HG02885 (cell line): ENCODE measurements at regions not wholly inside any gene's neighbourhood (a gene's known extent, or its start where the extent isn't known, plus 50 kb on each side); places are given as distances from the start of the nearest gene placed in this dataset.
"Not testable (repeated sequence)": the region's sequence is repeated elsewhere in the genome, so short reads cannot be mapped to it uniquely, and the experiment has no call there.

Experiments
- ATAC-seq: cut with Tn5 transposase; IDR thresholded peaks from one replicate; pipeline ENCODE4 v1.9.1; 2021; ENCODE audit warnings: mild to moderate bottlenecking; ENCODE audit not compliant: unreplicated experiment, poor library complexity

DNA sequence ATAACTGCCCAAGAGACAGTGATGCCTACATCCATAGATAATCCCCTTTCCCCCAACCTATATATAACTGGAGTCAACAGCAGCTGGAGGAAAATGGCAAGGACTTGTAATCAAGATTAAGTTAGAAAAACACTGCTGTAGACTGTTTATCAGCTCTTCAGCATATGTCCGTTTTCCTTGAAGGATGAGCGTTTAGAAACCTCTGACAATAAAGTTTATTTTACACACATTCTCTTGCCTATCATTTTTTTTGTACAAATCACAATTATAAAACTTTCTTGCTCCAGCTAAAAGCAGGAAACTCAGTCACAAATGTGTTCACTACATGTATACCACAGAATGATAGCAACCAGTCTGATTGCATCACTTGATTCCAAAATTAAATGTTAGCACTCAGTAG lies 50.8 kb downstream of the PPIAL4G start:
- ATAC-seq: not testable (repeated sequence)

DNA sequence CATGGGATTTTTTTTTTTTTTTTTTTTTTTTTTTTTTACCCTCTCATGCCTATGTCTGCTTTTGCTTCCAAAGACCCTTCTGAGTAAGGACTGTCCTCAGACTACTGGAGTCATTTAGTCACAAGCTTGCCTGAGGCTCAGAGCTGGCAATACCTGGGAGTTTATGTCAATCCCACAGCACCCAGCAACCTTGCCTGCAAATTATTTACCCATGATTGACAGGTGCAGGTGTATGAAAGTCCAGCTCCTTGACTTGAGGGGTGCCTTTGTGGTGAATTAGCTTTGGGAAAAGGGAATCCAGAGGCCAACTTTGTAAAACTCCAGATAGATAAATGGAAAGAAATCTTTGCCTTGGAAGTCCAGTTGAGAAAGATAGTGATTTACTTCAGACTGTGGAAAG lies 53.2 kb downstream of the PPIAL4G start:
- ATAC-seq: not testable (repeated sequence)

- not testable (repeated sequence) for ATAC-seq
Measured at GRCh38 chr1:148426940-148427611, 56.0 kb downstream of the PPIAL4G start.

DNA sequence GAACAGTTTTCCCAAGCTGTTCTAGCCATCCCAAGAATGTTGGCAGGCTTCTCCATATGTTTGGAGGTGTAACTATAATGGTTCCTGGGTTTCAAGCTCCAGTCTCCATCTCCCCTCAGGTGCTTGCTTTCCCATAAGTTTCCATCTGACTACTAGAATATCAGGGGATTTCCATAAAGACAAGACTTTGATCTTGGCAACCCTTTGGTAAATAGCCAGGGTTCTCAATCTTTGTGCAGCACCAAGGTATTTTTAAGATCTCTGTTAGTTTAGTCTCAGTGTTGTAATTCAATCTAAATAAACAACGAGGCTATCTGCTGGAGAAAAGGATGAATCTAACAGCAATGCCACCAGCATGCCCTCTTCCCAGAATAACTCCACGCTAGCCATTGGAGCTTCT lies 56.7 kb downstream of the PPIAL4G start:
- not testable (repeated sequence) for ATAC-seq

- not testable (repeated sequence) for ATAC-seq
Measured at GRCh38 chr1:148424143-148425003, 58.7 kb downstream of the PPIAL4G start.

GRCh38 chr1:148422921-148423320 lies 60.2 kb downstream of the PPIAL4G start:
- ATAC-seq: not testable (repeated sequence)

GRCh38 chr1:148417241-148417640 lies 65.9 kb downstream of the PPIAL4G start:
- not testable (repeated sequence) for ATAC-seq

- not testable (repeated sequence) for ATAC-seq
Measured at GRCh38 chr1:148413385-148413784, 69.7 kb downstream of the PPIAL4G start.

GRCh38 chr1:148404786-148405568 lies 78.1 kb downstream of the PPIAL4G start:
- not testable (repeated sequence) for ATAC-seq

GRCh38 chr1:148403925-148404324 lies 79.2 kb downstream of the PPIAL4G start:
- not testable (repeated sequence) for ATAC-seq

GRCh38 chr1:148403085-148403456 lies 80.0 kb downstream of the PPIAL4G start:
- not testable (repeated sequence) for ATAC-seq

DNA sequence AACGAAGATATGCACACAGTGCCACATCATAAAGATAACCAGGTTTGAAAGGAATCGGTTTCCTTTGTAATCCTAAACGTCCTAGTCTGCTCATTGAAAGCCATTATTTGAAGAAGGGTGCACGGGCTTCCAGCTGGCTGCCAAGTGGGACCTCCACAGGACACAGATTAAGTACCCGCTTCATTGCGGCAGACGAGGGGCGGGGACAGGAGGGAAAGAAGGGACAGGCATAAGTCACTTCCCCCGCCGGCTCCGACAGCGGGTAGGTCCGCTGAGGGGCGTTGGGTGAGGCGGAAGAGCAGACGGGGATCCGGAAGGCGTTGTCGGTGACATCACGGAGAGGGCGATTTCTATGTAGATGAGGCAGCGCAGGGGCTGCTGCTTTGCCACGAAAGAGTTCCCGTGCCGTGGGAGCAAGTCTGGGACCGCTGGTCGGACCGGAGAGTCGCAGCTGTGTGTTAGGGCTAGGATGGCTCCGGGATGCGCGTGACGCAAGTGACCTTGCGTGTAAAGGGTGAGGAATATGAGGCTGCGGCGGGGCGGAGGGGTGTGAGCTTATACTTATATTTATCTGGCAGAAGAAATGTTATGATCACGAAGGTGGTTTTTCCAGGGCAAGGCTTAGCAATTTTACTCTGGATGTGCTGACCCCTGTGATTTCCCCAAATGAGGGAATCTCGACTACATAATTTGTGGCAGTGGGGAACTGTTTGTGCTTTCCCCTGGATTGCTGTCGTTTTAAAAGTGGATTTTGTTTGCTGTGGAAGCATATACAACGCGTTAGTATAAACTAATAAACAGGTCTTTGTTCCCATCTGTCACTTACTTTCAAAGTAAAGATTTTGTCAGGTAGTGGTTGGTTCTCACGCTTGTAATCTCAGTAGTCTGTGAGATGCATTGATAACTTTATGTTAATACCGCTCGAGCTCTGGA lies 80.7 kb downstream of the PPIAL4G start:
- peak; percentile 91 for ATAC-seq

- not testable (repeated sequence) for ATAC-seq
Measured at GRCh38 chr1:148397516-148397915, 85.6 kb downstream of the PPIAL4G start.

- ATAC-seq: not testable (repeated sequence)
Measured at GRCh38 chr1:148392505-148392904, 90.6 kb downstream of the PPIAL4G start.

DNA sequence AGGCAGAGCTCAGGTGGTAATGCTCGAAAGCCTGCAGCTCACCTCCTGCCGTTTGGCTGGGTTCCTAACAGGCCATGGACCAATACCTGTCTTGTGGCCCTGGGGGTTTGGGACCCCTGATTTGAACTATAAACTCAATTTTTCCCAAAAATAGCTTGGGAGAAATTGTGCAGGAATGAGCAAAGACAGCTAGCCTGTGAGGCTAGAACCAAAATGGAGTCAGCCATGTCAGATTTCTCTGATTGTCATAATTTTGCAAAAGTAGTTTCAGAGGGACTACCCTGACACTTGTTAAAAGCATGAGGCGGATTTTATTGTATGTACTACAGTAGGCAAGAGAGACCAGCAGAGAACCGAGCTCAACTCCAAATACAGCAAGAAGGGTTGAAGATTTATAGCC lies 91.8 kb downstream of the PPIAL4G start:
- not testable (repeated sequence) for ATAC-seq

DNA sequence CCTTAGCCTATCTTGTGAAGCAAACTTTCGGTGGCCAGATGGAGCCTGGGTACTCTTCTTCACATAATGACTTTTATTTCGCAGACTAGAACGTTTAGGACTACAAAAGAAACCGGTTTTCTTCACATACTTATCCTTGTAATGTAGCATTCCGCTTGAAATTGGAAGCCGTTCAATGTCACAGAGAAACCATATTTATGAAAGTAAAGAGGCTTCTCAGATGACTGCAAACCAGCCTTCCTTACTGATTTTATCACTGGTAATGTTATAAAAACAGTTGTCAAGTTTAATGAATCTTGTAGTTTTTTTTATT lies 94.1 kb downstream of the PPIAL4G start:
- ATAC-seq: no peak

DNA sequence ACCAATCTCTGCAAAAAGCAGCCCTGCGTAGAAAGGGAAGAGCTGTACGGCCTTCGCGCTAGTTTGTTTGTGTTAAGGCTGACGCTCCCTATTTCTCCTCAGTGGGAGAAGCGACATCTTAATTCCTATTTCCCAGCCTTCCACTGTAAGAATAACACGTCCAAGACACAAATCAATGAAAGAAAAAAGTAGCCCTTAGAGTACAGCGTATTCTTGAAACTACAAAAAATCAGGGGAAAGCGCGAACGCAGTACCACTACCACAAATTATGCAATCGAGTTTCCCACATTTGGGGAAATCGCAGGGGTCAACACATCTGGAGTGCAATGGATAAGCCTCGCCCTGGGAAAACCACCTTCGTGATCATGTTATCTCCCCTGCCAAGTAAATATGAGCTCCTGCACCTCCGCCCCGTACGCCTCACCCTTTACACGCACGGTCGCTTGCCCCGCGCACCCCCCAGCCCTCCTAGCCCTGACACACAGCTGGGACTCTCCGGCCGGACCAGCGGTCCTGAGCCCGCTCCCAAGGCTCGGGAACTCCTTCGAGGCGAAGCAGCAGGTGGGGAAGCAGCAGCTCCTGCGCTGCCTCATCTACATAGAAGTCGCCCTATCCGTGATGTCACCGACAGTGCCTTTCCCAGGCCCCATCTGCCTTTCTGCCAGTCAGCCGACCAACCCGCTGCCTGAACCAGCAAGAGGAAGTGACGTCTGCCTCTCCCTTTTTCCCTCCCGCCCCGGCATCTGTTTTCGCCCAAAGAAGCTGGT lies 94.7 kb downstream of the PPIAL4G start:
- ATAC-seq: peak; percentile 59

GRCh38 chr1:148387949-148388259 lies 95.2 kb downstream of the PPIAL4G start:
- not testable (repeated sequence) for ATAC-seq
